NCI-H524 treated with DMSO at 0.1 percent for 48 hours (cell line): ENCODE measurements at regions not wholly inside any gene's neighbourhood (a gene's known extent, or its start where the extent isn't known, plus 50 kb on each side); places are given as distances from the start of the nearest gene placed in this dataset.
"Not testable (repeated sequence)": the region's sequence is repeated elsewhere in the genome, so short reads cannot be mapped to it uniquely, and the experiment has no call there.

Experiments
- DNase-seq: peaks from one replicate; lab custom pipeline; 2025; lab: John Stamatoyannopoulos, UW

- DNase-seq: no peak
Measured at GRCh38 chr3:24687671-24688070, 193.0 kb upstream of the THRB start.

- DNase-seq: no peak
Measured at GRCh38 chr3:24688446-24689148, 193.9 kb upstream of the THRB start.

- DNase-seq: no peak
Measured at GRCh38 chr3:24689353-24689752, 194.7 kb upstream of the THRB start.

GRCh38 chr3:24690777-24691176, 196.1 kb upstream of the THRB start:
- DNase-seq: no peak

GRCh38 chr3:24699078-24699477, 204.4 kb upstream of the THRB start:
- DNase-seq: not testable (repeated sequence)

DNA sequence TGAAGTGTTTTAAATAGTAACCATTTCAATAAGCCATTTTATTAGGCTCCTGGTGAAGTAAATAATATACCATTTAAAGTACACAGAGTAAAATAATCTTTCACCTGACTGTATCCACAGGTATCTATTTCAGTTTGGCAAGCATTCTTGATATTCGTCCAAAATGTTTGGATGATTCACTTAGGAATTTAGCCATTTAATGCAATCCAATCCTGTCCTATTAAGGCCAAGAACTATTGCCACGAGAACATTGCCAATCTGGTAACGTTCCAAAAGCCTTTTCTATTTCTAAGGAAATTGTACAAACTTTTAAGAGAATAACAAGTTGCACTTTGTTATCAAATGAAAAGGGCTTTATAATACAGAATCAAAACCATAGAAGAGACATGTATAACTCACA, 209.8 kb upstream of the THRB start:
- no peak for DNase-seq

- DNase-seq: no peak
Measured at GRCh38 chr3:24707936-24708335, 213.3 kb upstream of the THRB start.

GRCh38 chr3:24709956-24710355, 215.3 kb upstream of the THRB start:
- no peak for DNase-seq

- DNase-seq: no peak
Measured at GRCh38 chr3:24713516-24713915, 218.9 kb upstream of the THRB start.

- DNase-seq: no peak
Measured at GRCh38 chr3:24714436-24714835, 219.8 kb upstream of the THRB start.

- no peak for DNase-seq
Measured at GRCh38 chr3:24715171-24715792, 220.6 kb upstream of the THRB start.

DNA sequence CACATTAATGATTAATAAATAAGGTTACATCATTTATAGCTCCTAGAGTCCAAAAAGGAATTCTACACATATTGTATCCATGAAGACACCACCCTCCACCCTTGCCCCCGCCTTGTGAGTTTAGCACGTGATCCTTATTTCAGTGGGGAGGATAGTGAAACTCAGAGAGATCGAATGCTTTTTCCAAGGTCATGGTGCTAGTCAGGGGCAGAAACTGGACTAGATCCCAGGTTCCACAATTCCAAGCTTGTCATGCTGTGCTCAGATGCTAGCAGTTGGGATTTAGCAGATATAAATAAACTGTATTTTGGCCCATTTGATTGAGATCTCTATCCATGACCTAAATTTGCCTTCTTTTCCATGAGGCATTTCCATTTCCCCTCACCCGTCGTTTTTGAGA, 227.4 kb upstream of the THRB start:
- DNase-seq: no peak

- DNase-seq: no peak
Measured at GRCh38 chr3:24725514-24726255, 231.0 kb upstream of the THRB start.

GRCh38 chr3:24726423-24726822, 231.8 kb upstream of the THRB start:
- no peak for DNase-seq

DNA sequence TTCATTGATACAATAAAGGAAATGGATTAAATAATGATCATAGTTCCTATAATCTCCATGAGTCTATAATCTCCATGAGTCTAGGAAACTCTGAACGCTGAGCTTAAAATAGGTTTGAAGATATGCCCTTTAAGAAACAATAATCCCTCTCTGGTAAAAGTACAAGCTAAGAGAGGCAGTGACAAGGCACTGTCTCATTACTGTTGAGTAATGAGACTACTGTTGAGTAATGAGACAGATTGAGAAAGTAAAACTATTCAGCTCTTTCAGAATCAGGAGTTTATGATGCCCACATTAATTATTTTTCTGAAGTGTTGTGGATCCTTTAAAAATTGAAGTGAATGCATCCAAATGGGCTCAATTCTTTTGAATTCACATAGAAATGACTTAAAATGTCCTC, 235.5 kb upstream of the THRB start:
- no peak for DNase-seq

GRCh38 chr3:24734019-24734418, 239.4 kb upstream of the THRB start:
- DNase-seq: no peak

DNA sequence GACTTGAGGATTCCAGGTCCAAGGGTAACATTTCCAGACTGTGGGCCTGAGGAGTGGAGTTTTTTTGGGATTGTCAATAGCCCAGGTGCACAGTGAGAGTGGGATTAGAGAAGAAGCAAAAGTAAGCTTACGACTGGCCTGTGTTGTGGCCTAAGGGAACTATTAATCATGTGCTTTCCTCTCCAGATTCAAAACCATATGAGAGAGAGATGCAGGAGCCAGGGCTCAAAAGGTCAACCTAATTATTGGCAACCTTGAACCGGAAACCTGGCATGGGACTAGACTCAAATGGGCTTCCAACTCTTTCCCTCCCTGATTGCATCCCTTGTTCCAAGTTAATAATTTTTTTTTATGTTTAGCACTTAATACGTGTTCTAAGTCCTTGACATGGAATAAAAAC, 242.1 kb upstream of the THRB start:
- DNase-seq: no peak

DNA sequence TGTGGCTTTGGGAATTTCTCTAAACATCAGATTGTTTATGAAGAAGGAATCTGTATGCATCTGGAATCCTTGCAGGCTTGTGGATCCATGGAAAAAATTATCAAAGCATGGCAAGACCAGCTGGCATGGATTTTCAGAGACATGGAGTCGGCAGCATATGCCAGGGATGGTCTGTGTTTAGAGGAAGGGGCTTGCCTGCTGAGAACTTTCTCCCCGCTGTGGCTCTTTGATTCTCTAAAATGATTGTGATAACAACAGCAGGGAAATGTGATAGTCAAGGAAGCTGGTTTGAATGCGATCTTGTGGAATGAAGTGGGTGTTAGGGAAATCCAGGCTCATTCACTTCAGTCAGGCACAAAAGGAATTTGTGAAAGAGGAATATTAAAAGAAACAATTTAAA, 245.7 kb upstream of the THRB start:
- peak; percentile 67 for DNase-seq

GRCh38 chr3:24741506-24741905, 246.9 kb upstream of the THRB start:
- DNase-seq: no peak

DNA sequence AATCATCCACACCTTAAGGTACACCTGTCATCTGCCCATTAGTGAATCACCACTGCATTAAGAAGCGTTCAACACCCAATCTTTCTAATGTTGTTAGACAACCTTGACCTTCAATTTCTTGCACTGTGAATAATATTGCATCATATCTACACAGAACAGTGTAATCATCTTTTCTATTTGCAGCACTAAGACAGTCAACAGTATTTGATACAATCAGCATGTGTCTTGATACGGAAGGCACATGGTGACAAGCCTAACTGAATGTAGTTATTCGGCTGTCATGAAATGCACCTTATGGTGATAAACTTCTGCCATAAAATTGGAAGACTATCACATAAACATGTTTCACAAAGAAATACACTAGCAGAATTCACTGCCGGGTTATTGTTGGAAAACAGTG, 253.9 kb upstream of the THRB start:
- DNase-seq: no peak

GRCh38 chr3:24751020-24751419, 256.4 kb upstream of the THRB start:
- no peak for DNase-seq

- no peak for DNase-seq
Measured at GRCh38 chr3:24756101-24756888, 261.6 kb upstream of the THRB start.

DNA sequence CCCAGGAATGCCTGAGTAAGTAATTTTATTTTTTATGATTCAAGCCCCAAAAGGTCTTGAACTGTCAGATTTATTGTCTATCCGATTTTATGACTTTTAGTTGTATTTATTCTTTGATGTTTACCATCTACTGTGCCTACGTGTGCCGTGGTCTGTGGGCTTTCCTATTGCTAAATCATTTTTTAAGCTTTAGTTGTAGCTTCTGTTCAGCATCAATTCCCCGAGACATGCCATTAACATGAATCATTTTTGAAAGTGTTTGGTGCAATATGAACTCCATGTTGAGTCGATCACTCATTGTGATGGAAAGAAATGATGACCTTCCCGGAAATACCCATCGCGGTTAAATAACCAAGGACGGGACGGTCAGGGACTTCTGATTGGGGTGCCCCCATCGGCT, 268.7 kb upstream of the THRB start:
- no peak for DNase-seq
